ENCODE measurements at regions not wholly inside any gene's neighbourhood (a gene's known extent, or its start where the extent isn't known, plus 50 kb on each side); places are given as distances from the start of the nearest gene placed in this dataset.

GRCh38 chr10:107436568-107436967 lies 272.1 kb upstream of the SORCS1 start:
- WGBS = 81% methylated on average over 1 of the region's 1 CpG
- H3K4me3 ChIP-seq (ENCODE audit: low read depth in 1 of 3, low read length in 3 of 3) = no peak overlapping the region
- TF ChIP-seq HNF4A (conservative IDR thresholded peaks at IDR 0.05) = no peak
- no peak for TF ChIP-seq MAX (IDR thresholded peaks at IDR 0.05)
- no peak for TF ChIP-seq TAF1 (conservative IDR thresholded peaks at IDR 0.05)
- H3K27me3 ChIP-seq (ENCODE audit: control insufficient read depth in 4 of 4, insufficient read depth in 4 of 4, low read length in 3 of 4) = no peaks in the 10 kb centered on the region
- no peak overlapping the region for H3K9ac ChIP-seq (ENCODE audit: low read depth in 1 of 2, low read length in 2 of 2)
- H3K4me1 ChIP-seq (ENCODE audit: control insufficient read depth in 4 of 4, insufficient read depth in 4 of 4, low read length in 3 of 4) = no peaks in the 10 kb centered on the region
- DNase-seq (ENCODE audit: low spot score) = no peak
- peaks cover 0 to 3% (median 1%) of the 10 kb centered on the region in 4 donors for H3K9me3 ChIP-seq (ENCODE audit: control insufficient read depth in 4 of 4, low read length in 3 of 4)
- H3K27ac ChIP-seq (ENCODE audit: low read depth in 1 of 2, low read length in 2 of 2) = no peak overlapping the region
- no peaks in the 10 kb centered on the region for H3K36me3 ChIP-seq (ENCODE audit: control insufficient read depth in 4 of 4, insufficient read depth in 3 of 4, low read depth in 1 of 4, low read length in 3 of 4)

GRCh38 chr10:107434854-107435253 lies 270.3 kb upstream of the SORCS1 start:
- Histone ChIP-seq H3K9ac (ENCODE audit: low read depth in 1 of 2, low read length in 2 of 2) (no peak overlapping the region), H3K36me3 (ENCODE audit: control insufficient read depth in 4 of 4, insufficient read depth in 3 of 4, low read depth in 1 of 4, low read length in 3 of 4) (no peaks in the 10 kb centered on the region), H3K27ac (ENCODE audit: low read depth in 1 of 2, low read length in 2 of 2) (no peak overlapping the region), H3K4me1 (ENCODE audit: control insufficient read depth in 4 of 4, insufficient read depth in 4 of 4, low read length in 3 of 4) (no peaks in the 10 kb centered on the region), H3K27me3 (ENCODE audit: control insufficient read depth in 4 of 4, insufficient read depth in 4 of 4, low read length in 3 of 4) (no peaks in the 10 kb centered on the region), H3K4me3 (ENCODE audit: low read depth in 1 of 3, low read length in 3 of 3) (no peak overlapping the region), H3K9me3 (ENCODE audit: control insufficient read depth in 4 of 4, low read length in 3 of 4) (peaks cover 0 to 3% (median 1%) of the 10 kb centered on the region in 4 donors)
- 91% methylated on average over 5 of the region's 5 CpGs for WGBS
- TF ChIP-seq NR2F2 (IDR thresholded peaks at IDR 0.05) (no peak), HNF4A (conservative IDR thresholded peaks at IDR 0.05) (no peak), FOXA1 (IDR thresholded peaks at IDR 0.05) (no peak), TAF1 (conservative IDR thresholded peaks at IDR 0.05) (no peak), GABPA (IDR thresholded peaks at IDR 0.05 in 1 of 2, conservative IDR thresholded peaks at IDR 0.05 in 1 of 2) (no peak), RXRA (IDR thresholded peaks at IDR 0.05) (no peak), RAD21 (IDR thresholded peaks at IDR 0.05) (no peak), FOXA2 (IDR thresholded peaks at IDR 0.05) (no peak), SP1 (IDR thresholded peaks at IDR 0.05) (no peak), YY1 (IDR thresholded peaks at IDR 0.05) (no peak), EGR1 (IDR thresholded peaks at IDR 0.05; ENCODE audit: low read depth in 2 of 2) (no peak), JUND (IDR thresholded peaks at IDR 0.05) (no peak)
- TF ChIP-seq, protein P1, sequence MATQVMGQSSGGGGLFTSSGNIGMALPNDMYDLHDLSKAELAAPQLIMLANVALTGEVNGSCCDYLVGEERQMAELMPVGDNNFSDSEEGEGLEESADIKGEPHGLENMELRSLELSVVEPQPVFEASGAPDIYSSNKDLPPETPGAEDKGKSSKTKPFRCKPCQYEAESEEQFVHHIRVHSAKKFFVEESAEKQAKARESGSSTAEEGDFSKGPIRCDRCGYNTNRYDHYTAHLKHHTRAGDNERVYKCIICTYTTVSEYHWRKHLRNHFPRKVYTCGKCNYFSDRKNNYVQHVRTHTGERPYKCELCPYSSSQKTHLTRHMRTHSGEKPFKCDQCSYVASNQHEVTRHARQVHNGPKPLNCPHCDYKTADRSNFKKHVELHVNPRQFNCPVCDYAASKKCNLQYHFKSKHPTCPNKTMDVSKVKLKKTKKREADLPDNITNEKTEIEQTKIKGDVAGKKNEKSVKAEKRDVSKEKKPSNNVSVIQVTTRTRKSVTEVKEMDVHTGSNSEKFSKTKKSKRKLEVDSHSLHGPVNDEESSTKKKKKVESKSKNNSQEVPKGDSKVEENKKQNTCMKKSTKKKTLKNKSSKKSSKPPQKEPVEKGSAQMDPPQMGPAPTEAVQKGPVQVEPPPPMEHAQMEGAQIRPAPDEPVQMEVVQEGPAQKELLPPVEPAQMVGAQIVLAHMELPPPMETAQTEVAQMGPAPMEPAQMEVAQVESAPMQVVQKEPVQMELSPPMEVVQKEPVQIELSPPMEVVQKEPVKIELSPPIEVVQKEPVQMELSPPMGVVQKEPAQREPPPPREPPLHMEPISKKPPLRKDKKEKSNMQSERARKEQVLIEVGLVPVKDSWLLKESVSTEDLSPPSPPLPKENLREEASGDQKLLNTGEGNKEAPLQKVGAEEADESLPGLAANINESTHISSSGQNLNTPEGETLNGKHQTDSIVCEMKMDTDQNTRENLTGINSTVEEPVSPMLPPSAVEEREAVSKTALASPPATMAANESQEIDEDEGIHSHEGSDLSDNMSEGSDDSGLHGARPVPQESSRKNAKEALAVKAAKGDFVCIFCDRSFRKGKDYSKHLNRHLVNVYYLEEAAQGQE (IDR thresholded peaks at IDR 0.05) = no peak
- DNase-seq (ENCODE audit: low spot score) = no peak

DNA sequence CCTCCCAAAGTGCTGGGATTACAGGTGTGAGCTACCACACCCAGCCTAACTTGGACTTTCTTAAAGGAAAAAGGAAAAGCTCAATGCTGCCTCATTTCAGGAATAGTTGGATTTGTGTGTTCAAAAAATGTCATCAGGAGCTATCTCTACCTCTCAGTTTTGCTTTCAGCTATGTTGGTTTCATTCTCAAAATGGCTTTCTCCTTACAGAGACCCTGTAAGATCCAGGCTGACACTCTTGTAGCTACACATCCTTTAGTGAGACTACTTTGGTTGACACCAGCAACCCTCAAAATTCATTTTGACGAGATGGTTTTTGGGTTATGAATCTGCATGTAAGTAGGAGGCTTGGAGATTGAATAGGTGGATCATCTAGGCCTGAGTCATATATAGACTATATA lies 269.7 kb upstream of the SORCS1 start:
- no peak overlapping the region for H3K9ac ChIP-seq (ENCODE audit: low read depth in 1 of 2, low read length in 2 of 2)
- H3K27me3 ChIP-seq (ENCODE audit: control insufficient read depth in 4 of 4, insufficient read depth in 4 of 4, low read length in 3 of 4) = no peaks in the 10 kb centered on the region
- no peaks in the 10 kb centered on the region for H3K4me1 ChIP-seq (ENCODE audit: control insufficient read depth in 4 of 4, insufficient read depth in 4 of 4, low read length in 3 of 4)
- 89% methylated on average over 1 of the region's 1 CpG for WGBS
- H3K4me3 ChIP-seq (ENCODE audit: low read depth in 1 of 3, low read length in 3 of 3) = no peak overlapping the region
- no peak for DNase-seq (ENCODE audit: low spot score)
- peaks cover 0 to under 1% (median 0%) of the 10 kb centered on the region in 4 donors for H3K9me3 ChIP-seq (ENCODE audit: control insufficient read depth in 4 of 4, low read length in 3 of 4)
- no peak overlapping the region for H3K27ac ChIP-seq (ENCODE audit: low read depth in 1 of 2, low read length in 2 of 2)
- H3K36me3 ChIP-seq (ENCODE audit: control insufficient read depth in 4 of 4, insufficient read depth in 3 of 4, low read depth in 1 of 4, low read length in 3 of 4) = no peaks in the 10 kb centered on the region
- TF ChIP-seq JUND (IDR thresholded peaks at IDR 0.05) (no peak), HNF4G (IDR thresholded peaks at IDR 0.05) (no peak), CTCF (IDR thresholded peaks at IDR 0.05; ENCODE audit: low read depth, low read length, missing input control) (no peak), ZBTB33 (IDR thresholded peaks at IDR 0.05) (no peak), TAF1 (conservative IDR thresholded peaks at IDR 0.05) (no peak), YY1 (IDR thresholded peaks at IDR 0.05) (no peak), HNF4A (conservative IDR thresholded peaks at IDR 0.05) (no peak), FOXA1 (IDR thresholded peaks at IDR 0.05) (no peak)
- TF ChIP-seq, protein P1 (IDR thresholded peaks at IDR 0.05) = no peak
- TF ChIP-seq, protein P2, sequence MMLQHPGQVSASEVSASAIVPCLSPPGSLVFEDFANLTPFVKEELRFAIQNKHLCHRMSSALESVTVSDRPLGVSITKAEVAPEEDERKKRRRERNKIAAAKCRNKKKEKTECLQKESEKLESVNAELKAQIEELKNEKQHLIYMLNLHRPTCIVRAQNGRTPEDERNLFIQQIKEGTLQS (IDR thresholded peaks at IDR 0.05) = no peak

Measured in liver (tissue), 8 donors.